ENCODE measurements at regions not wholly inside any gene's neighbourhood (a gene's known extent, or its start where the extent isn't known, plus 50 kb on each side); places are given as distances from the start of the nearest gene placed in this dataset.

DNA sequence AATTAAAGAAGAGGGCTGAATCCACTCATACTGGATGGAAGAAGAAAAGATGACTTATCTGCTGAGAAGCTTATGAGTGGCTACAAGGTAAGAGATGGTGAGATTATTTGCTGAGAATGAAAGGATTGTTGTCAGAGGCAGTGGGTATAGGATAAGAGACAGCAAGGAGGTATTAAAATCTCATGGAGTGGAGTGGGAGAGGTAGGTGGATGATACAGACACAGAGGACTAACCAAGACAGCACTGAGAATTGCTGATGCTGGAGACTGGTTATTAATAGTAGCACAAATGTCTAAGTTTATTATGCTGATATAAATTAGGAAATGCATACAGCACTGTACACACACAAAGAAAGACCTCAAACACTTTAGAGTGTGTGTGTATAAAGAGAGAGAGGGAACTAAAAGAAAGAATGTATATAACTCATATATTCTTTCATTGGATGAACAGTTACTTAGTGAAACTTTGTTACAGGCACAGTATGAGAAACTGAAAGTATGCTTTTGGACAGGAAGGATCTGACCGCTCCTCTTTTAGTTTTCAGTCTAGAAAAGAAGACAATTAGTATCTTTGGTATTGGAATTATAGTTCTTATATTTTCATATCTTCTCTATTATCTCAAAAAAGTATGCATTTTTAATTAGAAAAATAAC is 543.1 kb downstream of the LRFN5 start:
- Histone ChIP-seq H3K4me1 (ENCODE audit: control insufficient read depth, insufficient read depth, low read length) (no peaks in the 10 kb centered on the region), H3K27ac (ENCODE audit: low read length) (no peak overlapping the region), H3K9me3 (replicated peaks; ENCODE audit: control insufficient read depth, low read depth, low read length) (no peaks in the 10 kb centered on the region), H3K36me3 (ENCODE audit: control insufficient read depth, insufficient read depth, low read length) (no peaks in the 10 kb centered on the region), H3K27me3 (ENCODE audit: control insufficient read depth, insufficient read depth, low read length) (no peaks in the 10 kb centered on the region), H3K4me3 (ENCODE audit: low read length) (no peak overlapping the region)
- no peak for DNase-seq
- no CpG with 5 or more reads among the region's 1 CpG for WGBS (ENCODE audit: insufficient coverage)

DNA sequence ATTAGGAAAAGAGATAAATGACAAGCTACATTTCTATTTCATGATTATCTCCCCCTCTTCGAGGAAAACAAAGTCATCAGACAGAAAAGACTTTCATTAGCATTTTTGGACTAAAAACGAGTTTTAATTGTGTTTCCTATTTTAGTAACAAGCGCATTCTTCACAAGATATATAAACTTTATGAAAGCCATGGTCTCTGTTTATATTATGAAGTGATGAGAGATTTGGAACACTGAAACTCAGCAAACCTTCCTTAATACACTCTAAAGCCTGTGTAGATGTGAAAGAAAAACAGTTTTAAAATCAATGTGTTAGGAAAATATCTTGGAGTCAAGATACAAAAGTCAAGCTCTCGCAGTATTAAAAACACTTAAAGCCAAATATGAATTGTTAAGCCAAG is 539.1 kb downstream of the LRFN5 start:
- no CpG with 5 or more reads among the region's 4 CpGs for WGBS (ENCODE audit: insufficient coverage)
- Histone ChIP-seq H3K27ac (ENCODE audit: low read length) (no peak overlapping the region), H3K4me3 (ENCODE audit: low read length) (no peak overlapping the region), H3K36me3 (ENCODE audit: control insufficient read depth, insufficient read depth, low read length) (no peaks in the 10 kb centered on the region), H3K9me3 (replicated peaks; ENCODE audit: control insufficient read depth, low read depth, low read length) (no peaks in the 10 kb centered on the region), H3K4me1 (ENCODE audit: control insufficient read depth, insufficient read depth, low read length) (no peaks in the 10 kb centered on the region), H3K27me3 (ENCODE audit: control insufficient read depth, insufficient read depth, low read length) (no peaks in the 10 kb centered on the region)
- no peak for DNase-seq

DNA sequence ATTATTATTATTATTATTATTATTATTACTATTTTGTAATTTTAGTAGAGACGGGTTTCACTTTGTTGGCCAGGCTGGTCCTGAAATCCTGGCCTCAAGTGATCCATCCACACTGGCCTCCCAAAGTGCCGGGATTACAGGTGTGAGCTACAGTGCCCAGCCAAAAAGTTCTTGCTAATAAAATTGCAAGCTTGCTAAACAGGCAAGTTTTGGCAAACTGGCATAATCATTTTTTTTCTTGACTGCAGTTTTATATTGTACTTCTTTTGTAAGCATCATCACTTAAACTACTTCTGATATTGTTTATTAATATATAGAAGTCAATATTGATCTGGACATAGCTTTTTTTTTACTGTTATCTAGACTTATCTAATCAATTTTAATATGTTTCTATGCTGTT is 536.4 kb downstream of the LRFN5 start:
- no peaks in the 10 kb centered on the region for H3K4me1 ChIP-seq (ENCODE audit: control insufficient read depth, insufficient read depth, low read length)
- no peak overlapping the region for H3K4me3 ChIP-seq (ENCODE audit: low read length)
- no peak for DNase-seq
- 75% methylated on average over 2 of the region's 2 CpGs for WGBS (ENCODE audit: insufficient coverage)
- H3K27me3 ChIP-seq (ENCODE audit: control insufficient read depth, insufficient read depth, low read length) = no peaks in the 10 kb centered on the region
- no peaks in the 10 kb centered on the region for H3K9me3 ChIP-seq (replicated peaks; ENCODE audit: control insufficient read depth, low read depth, low read length)
- no peak overlapping the region for H3K27ac ChIP-seq (ENCODE audit: low read length)
- H3K36me3 ChIP-seq (ENCODE audit: control insufficient read depth, insufficient read depth, low read length) = no peaks in the 10 kb centered on the region

DNA sequence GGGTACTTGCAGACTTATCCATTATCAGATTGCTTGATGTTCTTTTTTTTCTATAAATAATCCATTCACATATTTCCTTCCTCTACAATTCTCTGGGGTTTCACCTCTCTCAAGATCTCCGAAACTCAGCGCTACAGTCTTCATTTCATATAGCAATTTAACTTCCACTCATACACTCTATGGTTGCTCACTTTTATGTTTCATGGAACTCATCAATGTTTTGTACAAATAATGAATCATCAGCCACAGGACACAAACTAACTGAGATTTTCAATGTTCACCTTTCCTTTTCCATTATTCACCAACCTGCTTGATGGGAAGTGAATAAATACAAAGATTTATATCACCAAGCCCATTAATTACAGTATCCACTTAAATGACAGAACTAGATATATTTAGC is 534.7 kb downstream of the LRFN5 start:
- no peaks in the 10 kb centered on the region for H3K9me3 ChIP-seq (replicated peaks; ENCODE audit: control insufficient read depth, low read depth, low read length)
- H3K4me1 ChIP-seq (ENCODE audit: control insufficient read depth, insufficient read depth, low read length) = no peaks in the 10 kb centered on the region
- no peaks in the 10 kb centered on the region for H3K27me3 ChIP-seq (ENCODE audit: control insufficient read depth, insufficient read depth, low read length)
- H3K27ac ChIP-seq (ENCODE audit: low read length) = no peak overlapping the region
- H3K4me3 ChIP-seq (ENCODE audit: low read length) = no peak overlapping the region
- DNase-seq = no peak
- no peaks in the 10 kb centered on the region for H3K36me3 ChIP-seq (ENCODE audit: control insufficient read depth, insufficient read depth, low read length)
- WGBS (ENCODE audit: insufficient coverage) = 85% methylated on average over 2 of the region's 2 CpGs

DNA sequence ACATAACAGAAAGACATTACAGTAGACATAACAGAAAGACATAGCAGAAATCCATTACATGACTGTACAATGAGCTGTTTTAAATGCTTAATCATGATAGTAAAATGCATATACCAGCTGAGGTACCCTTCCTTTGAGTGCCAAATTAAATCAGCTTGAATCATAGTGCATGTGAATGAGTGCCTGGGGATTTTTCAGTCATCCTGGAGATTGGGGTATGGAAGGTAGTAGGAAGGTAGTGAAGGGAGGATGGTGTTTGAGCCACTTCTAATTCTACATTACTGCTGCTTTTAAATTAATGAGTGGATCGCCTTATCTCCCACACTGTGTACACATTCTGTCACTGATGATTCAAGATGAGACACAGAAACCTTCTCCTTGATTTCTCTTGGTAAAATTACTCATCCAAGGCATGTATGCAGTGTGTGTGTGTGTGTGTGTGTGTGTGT is 534.2 kb downstream of the LRFN5 start:
- H3K36me3 ChIP-seq (ENCODE audit: control insufficient read depth, insufficient read depth, low read length) = no peaks in the 10 kb centered on the region
- H3K4me3 ChIP-seq (ENCODE audit: low read length) = no peak overlapping the region
- no peak overlapping the region for H3K27ac ChIP-seq (ENCODE audit: low read length)
- H3K9me3 ChIP-seq (replicated peaks; ENCODE audit: control insufficient read depth, low read depth, low read length) = no peaks in the 10 kb centered on the region
- DNase-seq = no peak
- no CpG with 5 or more reads among the region's 1 CpG for WGBS (ENCODE audit: insufficient coverage)
- no peaks in the 10 kb centered on the region for H3K27me3 ChIP-seq (ENCODE audit: control insufficient read depth, insufficient read depth, low read length)
- H3K4me1 ChIP-seq (ENCODE audit: control insufficient read depth, insufficient read depth, low read length) = no peaks in the 10 kb centered on the region

DNA sequence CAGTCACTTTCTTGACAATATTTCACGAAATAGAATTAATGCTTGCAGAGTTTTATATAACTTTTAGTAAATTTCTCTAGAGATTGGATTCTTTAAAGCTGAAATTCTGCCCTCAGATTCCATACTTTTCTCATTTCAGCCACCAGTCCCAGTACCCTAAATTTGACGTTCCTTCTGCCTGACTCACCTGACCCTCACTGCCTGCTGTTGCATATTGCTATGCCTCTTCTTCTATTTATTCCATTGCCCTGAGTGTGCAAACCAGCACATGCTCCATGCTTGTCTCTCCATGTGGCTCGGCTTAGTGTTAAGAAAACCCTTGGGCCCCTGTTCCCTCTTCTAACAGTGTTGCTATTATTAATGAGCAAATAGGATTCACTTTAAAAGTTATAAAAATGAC is 533.3 kb downstream of the LRFN5 start:
- H3K27me3 ChIP-seq (ENCODE audit: control insufficient read depth, insufficient read depth, low read length) = no peaks in the 10 kb centered on the region
- no peaks in the 10 kb centered on the region for H3K36me3 ChIP-seq (ENCODE audit: control insufficient read depth, insufficient read depth, low read length)
- H3K4me1 ChIP-seq (ENCODE audit: control insufficient read depth, insufficient read depth, low read length) = no peaks in the 10 kb centered on the region
- H3K9me3 ChIP-seq (replicated peaks; ENCODE audit: control insufficient read depth, low read depth, low read length) = no peaks in the 10 kb centered on the region
- WGBS (ENCODE audit: insufficient coverage) = 75% methylated on average over 1 of the region's 3 CpGs
- H3K4me3 ChIP-seq (ENCODE audit: low read length) = no peak overlapping the region
- H3K27ac ChIP-seq (ENCODE audit: low read length) = no peak overlapping the region
- DNase-seq = no peak

DNA sequence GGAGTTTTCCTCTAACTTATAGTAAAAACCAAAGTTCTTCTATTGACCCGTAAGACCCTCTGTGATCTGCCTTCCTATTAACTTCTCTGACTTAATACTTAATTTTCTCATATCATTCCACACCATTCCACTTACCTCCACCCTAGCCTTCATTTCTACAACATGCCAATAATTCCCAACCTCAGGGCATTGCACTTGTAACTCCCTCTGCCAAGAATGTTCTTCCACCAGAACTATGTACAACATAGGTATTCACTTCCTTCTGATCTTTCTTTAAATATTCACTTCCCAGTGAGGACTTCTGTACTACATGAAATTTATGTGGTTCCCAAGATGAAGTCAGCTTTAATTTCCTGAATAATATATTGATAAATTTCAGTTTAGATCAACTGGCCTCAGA is 531.7 kb downstream of the LRFN5 start:
- H3K4me3 ChIP-seq (ENCODE audit: low read length) = no peak overlapping the region
- H3K27ac ChIP-seq (ENCODE audit: low read length) = no peak overlapping the region
- H3K4me1 ChIP-seq (ENCODE audit: control insufficient read depth, insufficient read depth, low read length) = no peaks in the 10 kb centered on the region
- H3K27me3 ChIP-seq (ENCODE audit: control insufficient read depth, insufficient read depth, low read length) = no peaks in the 10 kb centered on the region
- H3K36me3 ChIP-seq (ENCODE audit: control insufficient read depth, insufficient read depth, low read length) = no peaks in the 10 kb centered on the region
- no peak for DNase-seq
- no peaks in the 10 kb centered on the region for H3K9me3 ChIP-seq (replicated peaks; ENCODE audit: control insufficient read depth, low read depth, low read length)
- WGBS (ENCODE audit: insufficient coverage) = 100% methylated on average over 1 of the region's 1 CpG

DNA sequence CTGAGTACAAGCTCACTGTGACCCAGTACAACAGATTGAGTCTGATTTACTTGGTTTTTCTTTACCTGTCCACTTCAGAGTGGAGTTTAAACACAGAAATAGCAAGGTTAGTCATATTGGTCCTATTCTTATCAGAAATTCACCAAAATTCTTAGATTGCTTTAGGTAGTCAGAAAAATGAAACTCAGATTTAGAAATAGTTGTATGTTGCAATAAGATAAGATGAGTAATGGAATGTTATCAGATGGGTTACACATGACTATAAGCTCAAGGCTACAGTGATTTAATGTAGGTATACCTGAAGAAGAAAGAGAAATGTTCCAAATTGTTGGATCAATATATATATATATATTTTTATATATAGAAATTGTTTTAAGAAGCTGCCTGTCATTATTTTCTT is 524.1 kb downstream of the LRFN5 start:
- DNase-seq = no peak
- no peaks in the 10 kb centered on the region for H3K36me3 ChIP-seq (ENCODE audit: control insufficient read depth, insufficient read depth, low read length)
- H3K27me3 ChIP-seq (ENCODE audit: control insufficient read depth, insufficient read depth, low read length) = no peaks in the 10 kb centered on the region
- H3K4me1 ChIP-seq (ENCODE audit: control insufficient read depth, insufficient read depth, low read length) = no peaks in the 10 kb centered on the region
- no peaks in the 10 kb centered on the region for H3K9me3 ChIP-seq (replicated peaks; ENCODE audit: control insufficient read depth, low read depth, low read length)
- no peak overlapping the region for H3K4me3 ChIP-seq (ENCODE audit: low read length)
- no peak overlapping the region for H3K27ac ChIP-seq (ENCODE audit: low read length)

DNA sequence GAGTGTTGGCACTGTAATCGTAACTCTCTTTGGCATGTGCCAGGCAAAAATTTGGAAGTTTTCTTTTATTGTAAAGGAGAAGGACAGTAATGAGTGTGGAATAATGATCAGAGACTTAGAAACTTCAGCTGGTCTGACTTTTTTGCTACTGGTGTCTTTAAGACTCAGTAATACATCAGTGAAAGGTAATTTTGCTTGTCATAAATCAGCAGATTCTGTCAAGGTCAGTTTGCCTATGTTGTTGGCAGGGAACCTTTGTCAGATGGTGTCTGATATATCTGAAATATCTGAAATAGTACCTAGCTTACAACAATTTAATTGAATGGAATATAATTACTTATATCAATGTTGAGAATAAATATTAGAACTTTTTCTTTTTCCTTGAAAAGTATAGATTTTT is 516.9 kb downstream of the LRFN5 start:
- H3K9me3 ChIP-seq (replicated peaks; ENCODE audit: control insufficient read depth, low read depth, low read length) = no peaks in the 10 kb centered on the region

DNA sequence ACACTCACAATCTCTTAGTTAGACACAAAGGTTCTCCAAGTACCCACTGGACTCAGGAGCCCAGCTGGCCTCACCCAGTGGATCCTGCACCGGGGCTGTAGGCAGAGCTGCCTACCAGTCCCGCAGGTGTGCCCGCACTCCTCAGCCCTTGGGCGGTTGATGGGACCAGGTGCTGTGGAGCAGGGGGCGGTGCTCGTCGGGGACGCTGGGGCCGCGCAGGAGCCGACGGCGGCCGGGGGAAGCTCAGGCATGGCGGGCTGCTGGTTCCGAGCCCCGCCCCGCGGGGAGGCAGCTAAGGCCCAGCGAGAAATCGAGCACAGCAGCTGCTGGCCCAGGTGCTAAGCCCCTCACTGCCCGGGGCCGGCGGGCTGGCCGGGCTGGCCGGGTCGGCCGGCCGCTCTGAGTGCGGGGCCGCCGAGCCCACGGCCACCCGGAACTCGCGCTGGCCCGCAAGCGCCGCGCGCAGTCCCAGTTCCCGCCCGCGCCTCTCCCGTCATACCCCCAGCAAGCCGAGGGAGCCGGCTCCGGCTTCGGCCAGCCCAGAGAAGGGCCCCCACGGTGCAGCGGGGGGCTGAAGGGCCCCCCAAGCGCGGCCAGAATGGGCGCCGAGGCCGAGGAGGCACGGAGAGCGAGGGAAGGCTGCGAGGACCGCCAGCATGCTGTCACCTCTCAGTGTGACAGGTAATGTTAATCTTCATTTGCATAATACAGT is 506.8 kb downstream of the LRFN5 start:
- Histone ChIP-seq H3K27ac (ENCODE audit: low read length) (no peak overlapping the region), H3K27me3 (ENCODE audit: control insufficient read depth, insufficient read depth, low read length) (no peaks in the 10 kb centered on the region), H3K9me3 (replicated peaks; ENCODE audit: control insufficient read depth, low read depth, low read length) (peaks cover 18% of the 10 kb centered on the region), H3K4me1 (ENCODE audit: control insufficient read depth, insufficient read depth, low read length) (no peaks in the 10 kb centered on the region), H3K36me3 (ENCODE audit: control insufficient read depth, insufficient read depth, low read length) (no peaks in the 10 kb centered on the region), H3K4me3 (ENCODE audit: low read length) (no peak overlapping the region)
- WGBS (ENCODE audit: insufficient coverage) = 94% methylated on average over 52 of the region's 60 CpGs
- DNase-seq = no peak

More for the DNA sequence above, 516.9 kb downstream of the LRFN5 start:
- Histone ChIP-seq H3K4me1 (ENCODE audit: control insufficient read depth, insufficient read depth, low read length) (no peaks in the 10 kb centered on the region), H3K27me3 (ENCODE audit: control insufficient read depth, insufficient read depth, low read length) (no peaks in the 10 kb centered on the region), H3K36me3 (ENCODE audit: control insufficient read depth, insufficient read depth, low read length) (no peaks in the 10 kb centered on the region), H3K27ac (ENCODE audit: low read length) (no peak overlapping the region), H3K4me3 (ENCODE audit: low read length) (no peak overlapping the region)
- DNase-seq = no peak
- 80% methylated on average over 1 of the region's 1 CpG for WGBS (ENCODE audit: insufficient coverage)
